GM18951 (cell line): ENCODE measurements at regions not wholly inside any gene's neighbourhood (a gene's known extent, or its start where the extent isn't known, plus 50 kb on each side); places are given as distances from the start of the nearest gene placed in this dataset.

Source experiments
- POLR2A ChIP-seq: IDR thresholded peaks from 4 replicates; pipeline ENCODE4 v1.6.1; 2011; ENCODE audit warnings: mild to moderate bottlenecking; ENCODE audit not compliant: insufficient read length, insufficient read depth; ENCODE audit errors: extremely low read depth
- in situ Hi-C: fragments of 300-500 bp; cut with MboI; formaldehyde crosslinking; loops from one replicate; pipeline ENCODE4 v1.12.0; 2022; ENCODE audit warnings: low sequenced_read_pairs, mixed read lengths, inconsistent platforms; ENCODE audit not compliant: unreplicated experiment

- in situ Hi-C loops: no loop called here
- no peak for TF ChIP-seq POLR2A
Observed at GRCh38 chr6:140237251-140237650, 862.8 kb upstream of the CITED2 start.

DNA sequence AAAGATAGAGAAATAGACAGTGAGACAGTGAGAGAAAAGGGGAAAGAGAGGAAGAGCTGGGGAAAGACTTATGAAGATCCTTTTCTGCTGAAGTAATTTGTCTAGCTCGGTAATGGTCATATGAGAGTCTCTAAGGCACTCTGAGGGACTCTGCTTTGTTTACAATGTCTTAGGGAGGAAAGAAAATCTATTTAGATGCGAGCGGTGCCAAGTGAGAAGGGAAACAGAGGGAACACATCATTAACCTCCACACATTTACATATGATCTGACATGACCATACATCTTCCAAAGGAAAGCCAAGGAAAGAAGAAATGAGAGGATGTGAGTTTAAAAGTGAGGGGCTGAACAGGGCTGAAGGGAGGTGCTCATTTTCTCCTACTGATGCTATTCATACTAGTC lies 862.3 kb upstream of the CITED2 start:
- in situ Hi-C loops: no loop called here
- no peak for TF ChIP-seq POLR2A

DNA sequence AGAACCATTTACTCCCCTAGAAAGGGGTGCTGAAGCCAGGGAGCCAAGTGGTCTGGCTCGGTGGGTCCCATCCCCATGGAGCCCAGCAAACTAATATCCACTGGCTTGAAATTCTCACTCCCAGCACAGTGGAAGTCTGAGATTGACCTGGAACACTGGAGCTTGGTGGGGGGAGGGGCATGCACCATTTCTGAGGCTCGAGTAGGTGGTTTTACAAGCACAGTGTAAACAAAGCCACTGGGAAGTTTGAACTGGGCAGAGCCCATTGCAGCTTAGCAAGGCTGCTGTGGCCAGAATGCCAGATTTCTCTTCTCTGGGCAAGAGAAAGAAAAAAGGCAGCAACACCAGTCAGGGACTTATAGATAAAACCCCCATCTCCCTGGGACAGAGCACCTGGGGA lies 855.8 kb upstream of the CITED2 start:
- in situ Hi-C loops: no loop called here

GRCh38 chr6:140228491-140228890 lies 854.0 kb upstream of the CITED2 start:
- in situ Hi-C loops: no loop called here
- TF ChIP-seq POLR2A: no peak

More for the DNA sequence above, 855.8 kb upstream of the CITED2 start:
- TF ChIP-seq POLR2A: no peak

DNA sequence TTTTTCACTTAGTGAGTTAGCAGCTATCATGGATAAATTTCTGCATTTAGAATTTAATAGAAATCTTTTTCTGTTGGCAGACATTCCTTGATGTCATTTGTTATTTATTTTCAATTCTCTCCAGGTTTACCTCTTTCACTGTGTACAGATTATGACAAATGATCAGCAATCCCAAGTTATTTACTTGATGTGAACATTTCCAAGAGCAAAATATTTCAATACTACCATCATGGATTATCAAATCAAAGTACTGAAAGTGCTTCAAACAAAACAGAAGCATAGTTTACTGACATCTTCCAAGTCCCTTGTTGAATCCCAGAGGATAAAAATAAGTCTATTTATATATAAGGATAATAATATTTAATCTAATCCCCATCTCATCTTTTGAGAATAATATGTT lies 852.2 kb upstream of the CITED2 start:
- in situ Hi-C loops: no loop called here
- TF ChIP-seq POLR2A: no peak

- no peak for TF ChIP-seq POLR2A
- in situ Hi-C loops: no loop called here
Observed at GRCh38 chr6:140225701-140226436, 851.4 kb upstream of the CITED2 start.

DNA sequence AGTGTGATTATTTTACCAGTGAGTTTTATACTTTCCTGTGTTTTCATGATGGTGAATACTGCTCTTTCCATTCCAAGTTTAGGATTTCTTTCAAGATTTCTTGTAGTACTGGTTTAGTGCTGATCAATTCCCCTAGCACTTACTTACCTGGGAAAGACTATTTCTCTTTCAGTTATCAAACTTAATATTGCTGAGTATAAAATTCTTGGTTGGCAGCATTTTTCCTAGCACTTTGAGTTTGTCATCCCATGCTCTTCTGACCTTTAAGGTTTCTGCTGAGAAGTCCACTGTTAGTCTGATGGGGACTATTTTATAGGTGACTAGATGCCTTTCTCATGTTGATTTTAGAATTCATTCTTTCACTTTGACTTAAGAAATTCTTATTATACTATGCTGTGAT lies 842.8 kb upstream of the CITED2 start:
- TF ChIP-seq POLR2A: no peak
- in situ Hi-C loops: no loop called here

DNA sequence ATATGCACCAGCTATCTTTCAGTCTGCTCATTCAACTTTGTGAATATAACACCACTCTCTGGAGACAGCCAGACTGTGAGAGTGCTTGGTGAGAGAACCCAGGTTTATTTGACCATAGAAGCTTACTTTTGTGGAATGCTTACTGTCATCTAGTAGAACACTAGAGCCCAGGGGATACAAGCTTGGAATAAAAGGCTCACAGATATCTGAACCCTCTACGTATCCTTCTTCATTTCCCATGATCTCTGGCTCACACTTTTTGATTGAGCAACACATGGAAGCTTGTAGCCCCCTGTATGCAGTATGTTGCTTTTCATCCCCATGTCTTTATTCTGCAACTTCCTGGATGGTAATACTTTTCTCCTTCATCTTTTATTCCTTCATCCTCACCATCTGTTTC lies 835.3 kb upstream of the CITED2 start:
- in situ Hi-C loops: no loop called here
- no peak for TF ChIP-seq POLR2A

DNA sequence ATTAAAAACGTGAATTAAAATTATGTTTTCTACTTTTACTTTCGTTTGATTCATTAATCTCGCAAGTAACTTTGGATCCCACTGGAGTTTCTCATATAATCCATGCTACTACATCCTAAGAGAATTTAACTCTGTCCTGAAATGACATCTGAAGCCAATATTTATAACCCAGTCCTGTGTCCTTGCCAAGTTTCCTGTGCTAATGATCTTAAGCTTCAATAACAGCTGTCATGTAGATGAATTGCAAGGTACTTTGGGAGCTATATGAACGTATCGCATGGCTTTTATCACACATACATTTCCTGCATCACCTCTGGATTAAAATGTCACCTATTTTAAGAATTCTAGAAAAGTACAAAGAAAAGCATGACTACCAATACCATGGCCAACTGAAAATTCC lies 833.8 kb upstream of the CITED2 start:
- TF ChIP-seq POLR2A: no peak
- in situ Hi-C loops: no loop called here

GRCh38 chr6:140205795-140206593 lies 831.5 kb upstream of the CITED2 start:
- no peak for TF ChIP-seq POLR2A
- in situ Hi-C loops: no loop called here

DNA sequence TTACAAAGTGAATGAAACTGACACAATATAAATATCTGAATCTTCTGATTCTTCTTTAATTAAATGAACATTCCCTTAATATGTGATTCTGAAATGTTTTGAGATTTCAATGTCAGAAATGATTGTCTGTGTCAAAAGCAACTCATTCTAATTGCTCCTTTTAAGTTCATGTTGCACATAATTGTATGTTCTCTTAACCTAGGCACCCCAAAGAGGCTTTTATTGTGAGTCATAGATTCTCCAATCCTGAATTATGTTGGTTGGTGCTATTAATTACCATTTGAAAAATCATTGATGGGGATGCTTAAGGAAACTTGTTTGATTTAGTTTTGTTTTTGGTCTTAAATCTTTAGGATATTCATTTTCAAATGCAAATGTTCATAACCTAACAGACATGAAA lies 829.7 kb upstream of the CITED2 start:
- in situ Hi-C loops: no loop called here
- no peak for TF ChIP-seq POLR2A

DNA sequence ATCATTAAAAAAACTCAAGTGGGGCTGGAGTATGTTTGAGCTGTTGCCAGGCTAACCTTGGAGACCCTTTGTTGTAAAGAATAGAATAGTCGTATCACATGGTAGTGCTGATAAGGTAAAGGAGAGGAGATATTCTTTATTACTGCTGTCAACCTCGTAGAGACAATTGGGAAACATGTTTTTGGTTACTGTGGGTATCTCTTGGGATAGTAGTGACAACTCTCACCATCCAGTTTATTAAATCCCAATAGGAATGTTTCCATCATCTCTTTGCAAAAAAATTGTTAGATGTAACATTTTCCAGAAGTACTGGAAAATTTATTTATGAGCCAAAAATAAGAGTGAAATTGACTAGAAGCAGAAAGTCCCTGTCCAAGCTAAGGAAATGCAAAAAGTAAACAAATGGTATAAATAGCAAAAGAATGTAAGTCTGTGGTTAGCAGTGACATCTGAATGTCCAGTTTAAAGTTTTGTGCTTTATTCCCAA lies 829.3 kb upstream of the CITED2 start:
- in situ Hi-C loops: no loop called here
- TF ChIP-seq POLR2A: no peak

DNA sequence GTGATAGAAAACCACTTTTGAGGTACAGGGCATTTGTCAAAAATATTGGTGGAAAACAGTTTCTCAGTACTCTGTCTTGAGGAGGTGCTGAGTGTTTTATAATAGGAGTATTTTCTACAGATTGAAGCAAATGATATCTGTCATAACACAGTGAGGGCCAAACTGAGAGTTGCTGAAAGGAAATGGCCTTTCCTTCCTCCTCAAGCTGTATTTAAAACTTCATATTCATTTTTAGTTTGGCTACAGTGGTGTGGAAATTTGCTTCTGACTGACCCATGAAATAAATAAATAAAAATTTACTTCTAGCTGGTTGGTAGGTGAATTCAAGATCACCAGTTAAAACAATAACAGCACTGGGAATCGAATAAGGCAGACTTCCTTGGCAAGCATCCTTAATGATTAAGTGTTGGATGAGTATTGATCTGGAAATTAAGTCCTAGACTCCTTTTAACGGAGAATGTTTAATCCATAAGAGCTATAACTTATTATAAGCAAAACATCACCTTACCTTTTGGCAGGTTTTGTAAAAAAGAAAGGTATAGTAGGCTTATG lies 828.6 kb upstream of the CITED2 start:
- in situ Hi-C loops: no loop called here
- TF ChIP-seq POLR2A: no peak

DNA sequence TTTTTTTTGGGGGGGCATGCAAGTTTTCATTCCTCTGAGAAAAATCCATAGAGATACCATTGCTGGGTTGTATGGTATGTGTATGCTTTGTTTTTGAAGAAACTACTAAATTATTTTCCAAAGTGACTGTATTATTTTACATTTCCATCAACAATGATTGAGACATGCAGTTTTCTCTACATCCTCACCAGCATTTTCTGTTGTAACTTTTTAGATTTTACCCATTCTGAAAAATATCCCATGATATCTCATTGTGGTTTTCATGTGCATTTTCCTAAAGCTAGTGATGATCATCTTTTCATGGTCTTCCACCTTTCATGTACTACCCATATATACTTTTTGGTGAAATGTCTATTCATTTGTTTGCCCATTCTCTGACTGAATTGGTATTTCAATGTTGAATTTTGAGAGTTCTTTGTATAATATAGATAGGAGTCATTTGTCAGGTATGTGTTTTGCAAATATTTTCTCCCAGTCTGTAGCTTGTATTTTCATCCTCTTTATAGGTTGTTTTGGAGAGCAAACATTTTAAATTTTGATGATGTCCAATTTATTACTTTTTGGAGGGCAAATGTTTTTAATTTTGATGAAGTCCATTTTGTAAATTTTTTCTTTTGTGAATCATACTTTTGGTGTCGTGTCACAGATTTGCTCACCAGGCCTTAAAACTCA lies 827.5 kb upstream of the CITED2 start:
- TF ChIP-seq POLR2A: no peak
- in situ Hi-C loops: no loop called here

GRCh38 chr6:140193269-140193668 lies 818.8 kb upstream of the CITED2 start:
- TF ChIP-seq POLR2A: no peak
- in situ Hi-C loops: no loop called here
